Neural progenitor cell (in vitro differentiated cells): ENCODE measurements at regions not wholly inside any gene's neighbourhood (a gene's known extent, or its start where the extent isn't known, plus 50 kb on each side); places are given as distances from the start of the nearest gene placed in this dataset.

Experiments used
- EZH2 ChIP-seq: fragments of 200-600 bp; sonication (generic); IDR thresholded peaks from 2 replicates; pipeline ENCODE4 v1.6.1; 2017; ENCODE audit warnings: antibody characterized with exemption, mild to moderate bottlenecking, moderate library complexity
- EZH2phosphoT487 ChIP-seq: fragments of 200-600 bp; sonication (generic); IDR thresholded peaks from 2 replicates; pipeline ENCODE4 v1.6.1; 2017; ENCODE audit warnings: antibody characterized with exemption
- TF ChIP-seq, protein P1 (sequence below): fragments of 200-600 bp; sonication (generic); IDR thresholded peaks from 2 replicates; pipeline ENCODE4 v1.5.1; 2017; ENCODE audit warnings: antibody characterized with exemption, mild to moderate bottlenecking

DNA sequence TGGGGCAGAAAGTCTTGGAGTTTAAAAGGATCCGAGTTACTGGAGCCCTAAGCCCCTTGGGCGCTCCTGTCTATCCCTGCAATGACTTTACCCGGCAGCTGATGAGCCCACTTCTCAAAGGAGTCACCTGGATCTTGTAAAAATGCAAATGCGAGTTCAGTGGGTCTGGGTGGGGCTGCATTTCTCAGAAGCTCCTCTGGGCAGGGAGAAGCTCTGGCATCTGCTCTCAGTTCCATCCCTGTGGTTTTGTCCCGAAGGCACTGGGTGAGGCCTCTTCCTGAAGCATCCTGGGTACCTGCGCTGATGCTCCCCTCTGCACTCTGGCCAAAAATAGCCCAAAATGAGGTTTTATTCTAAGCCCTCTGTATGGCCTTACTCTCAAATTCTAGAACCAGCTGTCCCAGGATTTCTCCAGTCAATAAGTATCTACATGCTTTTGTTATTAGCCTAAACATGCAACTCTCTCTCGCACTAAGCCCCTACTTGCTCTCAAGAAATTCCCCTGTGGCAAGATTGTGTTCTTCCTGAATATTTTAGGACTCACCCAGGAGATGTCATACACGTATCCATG, 167.8 kb upstream of the APCDD1 start:
- TF ChIP-seq, protein P1, sequence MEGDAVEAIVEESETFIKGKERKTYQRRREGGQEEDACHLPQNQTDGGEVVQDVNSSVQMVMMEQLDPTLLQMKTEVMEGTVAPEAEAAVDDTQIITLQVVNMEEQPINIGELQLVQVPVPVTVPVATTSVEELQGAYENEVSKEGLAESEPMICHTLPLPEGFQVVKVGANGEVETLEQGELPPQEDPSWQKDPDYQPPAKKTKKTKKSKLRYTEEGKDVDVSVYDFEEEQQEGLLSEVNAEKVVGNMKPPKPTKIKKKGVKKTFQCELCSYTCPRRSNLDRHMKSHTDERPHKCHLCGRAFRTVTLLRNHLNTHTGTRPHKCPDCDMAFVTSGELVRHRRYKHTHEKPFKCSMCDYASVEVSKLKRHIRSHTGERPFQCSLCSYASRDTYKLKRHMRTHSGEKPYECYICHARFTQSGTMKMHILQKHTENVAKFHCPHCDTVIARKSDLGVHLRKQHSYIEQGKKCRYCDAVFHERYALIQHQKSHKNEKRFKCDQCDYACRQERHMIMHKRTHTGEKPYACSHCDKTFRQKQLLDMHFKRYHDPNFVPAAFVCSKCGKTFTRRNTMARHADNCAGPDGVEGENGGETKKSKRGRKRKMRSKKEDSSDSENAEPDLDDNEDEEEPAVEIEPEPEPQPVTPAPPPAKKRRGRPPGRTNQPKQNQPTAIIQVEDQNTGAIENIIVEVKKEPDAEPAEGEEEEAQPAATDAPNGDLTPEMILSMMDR, result no peak
- no peak for TF ChIP-seq EZH2phosphoT487
- no peak for TF ChIP-seq EZH2
